GM12874 (cell line): ENCODE measurements at regions not wholly inside any gene's neighbourhood (a gene's known extent, or its start where the extent isn't known, plus 50 kb on each side); places are given as distances from the start of the nearest gene placed in this dataset.

Experiments used
- TF ChIP-seq, protein P1 (sequence below): IDR thresholded peaks from 2 replicates; pipeline ENCODE4 v1.5.1; 2011; ENCODE audit warnings: low read depth, mild to moderate bottlenecking, control low read depth, low read length, moderate library complexity; ENCODE audit not compliant: insufficient read depth

DNA sequence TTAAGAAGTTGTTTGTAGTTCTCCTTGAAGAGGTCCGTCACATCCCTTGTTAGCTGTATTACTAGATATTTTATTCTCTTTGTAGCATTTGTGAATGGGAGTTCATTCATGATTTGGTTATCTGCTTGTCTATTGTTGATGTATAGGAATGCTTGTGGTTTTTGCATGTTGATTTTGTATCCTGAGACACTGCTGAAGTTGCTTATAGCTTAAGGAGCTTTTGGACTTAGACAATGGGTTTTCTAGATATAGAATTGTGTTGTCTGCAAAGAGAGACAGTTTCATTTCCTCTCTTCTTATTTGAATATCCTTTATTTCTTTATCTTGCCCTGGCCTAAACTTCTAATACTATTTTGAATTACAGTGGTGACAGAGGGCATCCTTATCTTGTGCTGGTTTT lies 52.1 kb upstream of the GRID2 start:
- TF ChIP-seq, protein P1, sequence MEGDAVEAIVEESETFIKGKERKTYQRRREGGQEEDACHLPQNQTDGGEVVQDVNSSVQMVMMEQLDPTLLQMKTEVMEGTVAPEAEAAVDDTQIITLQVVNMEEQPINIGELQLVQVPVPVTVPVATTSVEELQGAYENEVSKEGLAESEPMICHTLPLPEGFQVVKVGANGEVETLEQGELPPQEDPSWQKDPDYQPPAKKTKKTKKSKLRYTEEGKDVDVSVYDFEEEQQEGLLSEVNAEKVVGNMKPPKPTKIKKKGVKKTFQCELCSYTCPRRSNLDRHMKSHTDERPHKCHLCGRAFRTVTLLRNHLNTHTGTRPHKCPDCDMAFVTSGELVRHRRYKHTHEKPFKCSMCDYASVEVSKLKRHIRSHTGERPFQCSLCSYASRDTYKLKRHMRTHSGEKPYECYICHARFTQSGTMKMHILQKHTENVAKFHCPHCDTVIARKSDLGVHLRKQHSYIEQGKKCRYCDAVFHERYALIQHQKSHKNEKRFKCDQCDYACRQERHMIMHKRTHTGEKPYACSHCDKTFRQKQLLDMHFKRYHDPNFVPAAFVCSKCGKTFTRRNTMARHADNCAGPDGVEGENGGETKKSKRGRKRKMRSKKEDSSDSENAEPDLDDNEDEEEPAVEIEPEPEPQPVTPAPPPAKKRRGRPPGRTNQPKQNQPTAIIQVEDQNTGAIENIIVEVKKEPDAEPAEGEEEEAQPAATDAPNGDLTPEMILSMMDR = no peak

DNA sequence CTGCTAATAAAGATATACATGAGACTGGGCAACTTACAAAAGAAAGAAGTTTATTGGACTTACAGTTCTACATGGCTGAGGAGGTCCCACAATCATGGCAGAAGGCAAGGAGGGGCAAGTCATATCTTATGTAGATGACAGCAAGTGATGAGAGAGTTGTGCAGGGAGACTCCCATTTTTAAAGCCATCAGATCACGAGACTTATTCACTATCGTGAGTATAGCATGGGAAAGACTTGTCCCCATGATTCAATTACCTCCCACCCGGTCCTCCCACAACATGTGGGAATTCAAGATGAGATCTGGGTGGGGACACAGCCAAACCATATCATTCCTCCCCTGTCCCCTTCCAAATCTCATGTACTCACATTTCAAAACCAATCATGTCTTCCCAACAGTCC lies 50.9 kb upstream of the GRID2 start:
- TF ChIP-seq, protein P1 = no peak

DNA sequence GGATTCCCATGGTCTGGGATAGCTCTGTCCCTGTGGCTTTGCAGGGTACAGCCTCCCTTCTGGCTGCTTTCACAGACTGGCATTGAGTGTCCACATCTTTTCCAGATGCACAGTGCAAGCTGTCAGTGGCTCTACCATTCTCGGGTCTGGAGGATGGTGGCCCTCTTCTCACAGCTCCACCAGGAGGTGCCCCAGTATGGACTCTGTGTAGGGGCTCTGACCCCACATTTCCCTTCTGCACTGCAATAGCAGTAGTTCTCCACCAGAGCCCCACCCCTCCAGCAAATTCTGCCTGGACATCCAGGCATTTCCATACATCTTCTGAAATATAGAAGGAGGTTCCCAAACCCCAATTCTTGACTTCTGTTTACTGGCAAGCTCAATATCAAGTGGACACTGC lies 50.2 kb upstream of the GRID2 start:
- TF ChIP-seq, protein P1 = no peak
